Naive thymus-derived CD4-positive, alpha-beta T cell (primary cell): ENCODE measurements at regions not wholly inside any gene's neighbourhood (a gene's known extent, or its start where the extent isn't known, plus 50 kb on each side); places are given as distances from the start of the nearest gene placed in this dataset.

Experiments
- ATAC-seq: fragments of 150-1000 bp; cut with Tn5 transposase; 2 replicates; pipeline ENCODE4 v1.10.0; 2021; ENCODE audit warnings: mild to moderate bottlenecking, moderate library complexity
- CTCF ChIA-PET: fragments of 350-600 bp; sonication (Branson Sonifier 250); formaldehyde crosslinking; loops from one replicate; lab custom pipeline; 2021; ENCODE audit warnings: antibody characterized with exemption; lab: Charles Lee
- POLR2A ChIA-PET: fragments of 350-600 bp; sonication (Branson Sonifier 250); formaldehyde crosslinking; loops from one replicate; lab custom pipeline; 2021; ENCODE audit warnings: antibody characterized with exemption, inconsistent platforms; lab: Charles Lee
- DNase-seq, 9 donors: peaks; one replicate each; pipeline versions ENCODE4 v3.0.0 to v3.0.0-alpha.2; 2020 to 2022; ENCODE audit warnings: mixed read lengths in 1 of 9
- H3K27ac ChIP-seq: one replicate; pipeline ENCODE4 v1.7.0; 2013; ENCODE audit warnings: mild to moderate bottlenecking, low read depth, low read length, moderate library complexity
- H3K27me3 ChIP-seq, 2 donors: one replicate each; pipeline ENCODE4 v1.7.0; 2013; ENCODE audit warnings: low read length in 2 of 2, mild to moderate bottlenecking in 2 of 2, moderate library complexity in 2 of 2; ENCODE audit not compliant: control insufficient read depth in 2 of 2, insufficient read depth in 2 of 2
- H3K36me3 ChIP-seq, 3 experiments: 1 replicate in 2 of 3; 2 replicates in 1 of 3; pipeline ENCODE4 v1.7.0; 2013; ENCODE audit warnings: low read length in 3 of 3, mild to moderate bottlenecking in 3 of 3, moderate library complexity in 1 of 3; ENCODE audit not compliant: insufficient read depth in 3 of 3, control insufficient read depth in 2 of 3
- H3K4me1 ChIP-seq, 2 donors: one replicate each; pipeline ENCODE4 v1.7.0; 2013; ENCODE audit warnings: low read length in 2 of 2, mild to moderate bottlenecking in 2 of 2, moderate library complexity in 1 of 2; ENCODE audit not compliant: control insufficient read depth in 2 of 2, insufficient read depth in 2 of 2
- H3K4me3 ChIP-seq: 2 replicates; pipeline ENCODE4 v1.7.0; 2013; ENCODE audit warnings: mild to moderate bottlenecking, low read length
- H3K9me3 ChIP-seq, 3 experiments: 1 replicate in 2 of 3; 2 replicates in 1 of 3; pipeline ENCODE4 v1.7.0; 2013; ENCODE audit warnings: low read length in 3 of 3; ENCODE audit not compliant: control insufficient read depth in 2 of 3
- H3K27ac Mint-ChIP-seq, 9 donors: one replicate each; pipeline ENCODE4 v1.8.0; 2020 to 2022; ENCODE audit warnings: mixed read lengths in 9 of 9, mild to moderate bottlenecking in 8 of 9, moderate library complexity in 5 of 9, inconsistent platforms in 2 of 9
- H3K27me3 Mint-ChIP-seq, 5 donors: one replicate each; pipeline ENCODE4 v1.8.0; 2021 to 2022; ENCODE audit warnings: mixed read lengths in 5 of 5, mild to moderate bottlenecking in 1 of 5
- H3K36me3 Mint-ChIP-seq, 5 donors: one replicate each; pipeline ENCODE4 v1.8.0; 2020 to 2022; ENCODE audit warnings: mixed read lengths in 5 of 5, mild to moderate bottlenecking in 3 of 5, inconsistent platforms in 1 of 5
- H3K4me1 Mint-ChIP-seq, 7 donors: one replicate each; pipeline ENCODE4 v1.8.0; 2020 to 2022; ENCODE audit warnings: mixed read lengths in 7 of 7, mild to moderate bottlenecking in 3 of 7, inconsistent platforms in 1 of 7
- H3K4me3 Mint-ChIP-seq, 10 donors: one replicate each; pipeline ENCODE4 v1.8.0; 2020 to 2022; ENCODE audit warnings: mild to moderate bottlenecking in 10 of 10, mixed read lengths in 10 of 10, moderate library complexity in 6 of 10, inconsistent platforms in 2 of 10
- H3K9me3 Mint-ChIP-seq, 11 donors: one replicate each; pipeline ENCODE4 v1.8.0; 2020 to 2022; ENCODE audit warnings: mixed read lengths in 11 of 11, mild to moderate bottlenecking in 4 of 11, inconsistent platforms in 1 of 11, moderate library complexity in 1 of 11
- intact Hi-C, 2 donors: fragments of 100-400 bp; cut with micrococcal nuclease; formaldehyde crosslinking; loops; one replicate each; pipeline ENCODE4 v1.15.1; 2023

GRCh38 chr17:33753452-33753851 lies 460.4 kb upstream of the ASIC2 start:
- ChIA-PET POLR2A (no interaction called here), CTCF (no interaction called here)
- H3K27ac ChIP-seq = no peak overlapping the region
- Mint-ChIP-seq H3K36me3 (no peaks in the 10 kb centered on the region), H3K4me3 (no peak overlapping the region), H3K27ac (no peak overlapping the region), H3K4me1 (peaks cover 0 to 9% (median 6%) of the 10 kb centered on the region in 7 donors), H3K9me3 (peaks cover 0 to 10% (median 4%) of the 10 kb centered on the region in 11 donors), H3K27me3 (peaks cover 16 to 61% (median 44%) of the 10 kb centered on the region in 5 donors)
- intact Hi-C loops = loop anchor here (10.0 kb wide), 2 partner anchors 229 to 239 kb away; no protein-coding TSS in a partner anchor
- ATAC-seq (no peak), DNase-seq (no peak)
- no peaks in the 10 kb centered on the region for H3K36me3 ChIP-seq
- H3K27me3 ChIP-seq = peaks cover 0 to 3% of the 10 kb centered on the region in 2 donors
- no peaks in the 10 kb centered on the region for H3K4me1 ChIP-seq
- no peak overlapping the region for H3K4me3 ChIP-seq
- no peaks in the 10 kb centered on the region for H3K9me3 ChIP-seq

- Histone ChIP-seq H3K9me3 (no peaks in the 10 kb centered on the region), H3K4me1 (no peaks in the 10 kb centered on the region), H3K27me3 (no peaks in the 10 kb centered on the region), H3K4me3 (no peak overlapping the region), H3K27ac (no peak overlapping the region), H3K36me3 (no peaks in the 10 kb centered on the region)
- Mint-ChIP-seq H3K4me1 (peaks cover 0 to 7% (median 6%) of the 10 kb centered on the region in 7 donors), H3K27me3 (peaks cover 16 to 51% (median 30%) of the 10 kb centered on the region in 5 donors), H3K4me3 (no peak overlapping the region), H3K9me3 (peaks cover 0 to 10% (median 4%) of the 10 kb centered on the region in 11 donors), H3K36me3 (no peaks in the 10 kb centered on the region), H3K27ac (no peak overlapping the region)
- DNase-seq (no peak), ATAC-seq (no peak)
- ChIA-PET POLR2A (no interaction called here), CTCF (interaction anchor here (1.0 kb wide), 1 partner anchor 8 kb away, joined by 3 read pairs; no protein-coding TSS in a partner anchor)
- intact Hi-C loops = loop anchor here (10.0 kb wide), 2 partner anchors 231 to 241 kb away; no protein-coding TSS in a partner anchor
Measured at GRCh38 chr17:33756021-33756420, 462.9 kb upstream of the ASIC2 start.

- POLR2A ChIA-PET = no interaction called here
- Histone ChIP-seq H3K9me3 (no peaks in the 10 kb centered on the region), H3K36me3 (no peaks in the 10 kb centered on the region), H3K4me3 (no peak overlapping the region), H3K27me3 (no peaks in the 10 kb centered on the region), H3K27ac (no peak overlapping the region), H3K4me1 (no peaks in the 10 kb centered on the region)
- intact Hi-C loops = no loop called here
- CTCF ChIA-PET = interaction anchor here (1.4 kb wide), 1 partner anchor 15 kb away, joined by 3 read pairs; no protein-coding TSS in a partner anchor
- DNase-seq = no peak
- no peak for ATAC-seq
- H3K4me1 Mint-ChIP-seq = no peaks in the 10 kb centered on the region
- peaks cover 0 to 3% (median 0%) of the 10 kb centered on the region in 11 donors for H3K9me3 Mint-ChIP-seq
- no peak overlapping the region for H3K27ac Mint-ChIP-seq
- peaks cover 0 to 36% (median 13%) of the 10 kb centered on the region in 5 donors for H3K27me3 Mint-ChIP-seq
- H3K4me3 Mint-ChIP-seq = no peak overlapping the region
- no peaks in the 10 kb centered on the region for H3K36me3 Mint-ChIP-seq
Measured at GRCh38 chr17:33765871-33766270, 472.8 kb upstream of the ASIC2 start.

- POLR2A ChIA-PET = no interaction called here
- Mint-ChIP-seq H3K36me3 (no peaks in the 10 kb centered on the region), H3K27me3 (peaks cover 0 to 38% (median 15%) of the 10 kb centered on the region in 5 donors), H3K9me3 (peaks cover 0 to 1% (median 0%) of the 10 kb centered on the region in 11 donors), H3K4me3 (no peak overlapping the region), H3K27ac (no peak overlapping the region), H3K4me1 (no peaks in the 10 kb centered on the region)
- Histone ChIP-seq H3K4me3 (no peak overlapping the region), H3K27me3 (no peaks in the 10 kb centered on the region), H3K36me3 (no peaks in the 10 kb centered on the region), H3K4me1 (no peaks in the 10 kb centered on the region), H3K27ac (no peak overlapping the region), H3K9me3 (no peaks in the 10 kb centered on the region)
- DNase-seq (no peak), ATAC-seq (no peak)
- intact Hi-C loops = no loop called here
- CTCF ChIA-PET = interaction anchor here (1.4 kb wide), 1 partner anchor 16 kb away, joined by 3 read pairs; no protein-coding TSS in a partner anchor
Measured at GRCh38 chr17:33766721-33767120, 473.6 kb upstream of the ASIC2 start.

GRCh38 chr17:33769066-33769465 lies 476.0 kb upstream of the ASIC2 start:
- POLR2A ChIA-PET = no interaction called here
- no peak overlapping the region for H3K27ac Mint-ChIP-seq

GRCh38 chr17:33776304-33776703 lies 478.8 kb upstream of the CCL2 start:
- intact Hi-C loops = no loop called here
- Histone ChIP-seq H3K9me3 (no peaks in the 10 kb centered on the region), H3K36me3 (no peaks in the 10 kb centered on the region), H3K4me1 (no peaks in the 10 kb centered on the region), H3K27me3 (no peaks in the 10 kb centered on the region), H3K27ac (no peak overlapping the region), H3K4me3 (no peak overlapping the region)
- Mint-ChIP-seq H3K27ac (no peak overlapping the region), H3K36me3 (no peaks in the 10 kb centered on the region), H3K27me3 (peaks cover 0 to 24% (median 21%) of the 10 kb centered on the region in 5 donors), H3K9me3 (peaks cover 0 to 3% (median 0%) of the 10 kb centered on the region in 11 donors), H3K4me1 (no peaks in the 10 kb centered on the region), H3K4me3 (no peak overlapping the region)
- ChIA-PET POLR2A (no interaction called here), CTCF (no interaction called here)
- DNase-seq (no peak), ATAC-seq (no peak)

More at GRCh38 chr17:33769066-33769465, 476.0 kb upstream of the ASIC2 start:
- Mint-ChIP-seq H3K27me3 (peaks cover 0 to 26% (median 20%) of the 10 kb centered on the region in 5 donors), H3K4me3 (no peak overlapping the region), H3K4me1 (no peaks in the 10 kb centered on the region), H3K9me3 (peaks cover 0 to 1% (median 0%) of the 10 kb centered on the region in 11 donors), H3K36me3 (no peaks in the 10 kb centered on the region)
- H3K27me3 ChIP-seq = no peaks in the 10 kb centered on the region
- no peak overlapping the region for H3K4me3 ChIP-seq
- intact Hi-C loops = no loop called here
- no peaks in the 10 kb centered on the region for H3K9me3 ChIP-seq
- H3K27ac ChIP-seq = no peak overlapping the region
- DNase-seq (no peak), ATAC-seq (no peak)
- H3K36me3 ChIP-seq = no peaks in the 10 kb centered on the region
- no peaks in the 10 kb centered on the region for H3K4me1 ChIP-seq
- CTCF ChIA-PET = no interaction called here

GRCh38 chr17:33776903-33777302 lies 478.2 kb upstream of the CCL2 start:
- Histone ChIP-seq H3K36me3 (no peaks in the 10 kb centered on the region), H3K27me3 (no peaks in the 10 kb centered on the region), H3K4me1 (no peaks in the 10 kb centered on the region), H3K27ac (no peak overlapping the region), H3K4me3 (no peak overlapping the region), H3K9me3 (no peaks in the 10 kb centered on the region)
- CTCF ChIA-PET = no interaction called here
- POLR2A ChIA-PET = no interaction called here
- DNase-seq = no peak
- no peak overlapping the region for H3K4me3 Mint-ChIP-seq
- intact Hi-C loops = no loop called here
- H3K4me1 Mint-ChIP-seq = no peaks in the 10 kb centered on the region
- peak overlapping the region in 1 of 9 donors; percentile 4 for H3K27ac Mint-ChIP-seq
- no peaks in the 10 kb centered on the region for H3K36me3 Mint-ChIP-seq
- peaks cover 0 to 3% (median 0%) of the 10 kb centered on the region in 11 donors for H3K9me3 Mint-ChIP-seq
- peaks cover 3 to 26% (median 18%) of the 10 kb centered on the region in 5 donors for H3K27me3 Mint-ChIP-seq
- no peak for ATAC-seq
